ENCODE measurements at regions not wholly inside any gene's neighbourhood (a gene's known extent, or its start where the extent isn't known, plus 50 kb on each side); places are given as distances from the start of the nearest gene placed in this dataset.

- H3K4me1 ChIP-seq = no peaks in the 10 kb centered on the region
- H3K27me3 ChIP-seq = no peaks in the 10 kb centered on the region
- H3K9me3 ChIP-seq = no peaks in the 10 kb centered on the region
- no peak overlapping the region for H3K4me3 ChIP-seq
- no peak overlapping the region for H3K27ac ChIP-seq
- DNase-seq = no peak
- TF ChIP-seq CTCF (IDR thresholded peaks at IDR 0.05) = no peak
- no peak for TF ChIP-seq POLR2A (IDR thresholded peaks at IDR 0.05)
- H3K36me3 ChIP-seq = no peaks in the 10 kb centered on the region
Measured at GRCh38 chr7:25763463-25763860, 388.5 kb upstream of the NFE2L3 start.

GRCh38 chr7:25765110-25765655 lies 386.8 kb upstream of the NFE2L3 start:
- Histone ChIP-seq H3K9me3 (no peaks in the 10 kb centered on the region), H3K4me1 (no peaks in the 10 kb centered on the region), H3K4me3 (no peak overlapping the region), H3K27me3 (no peaks in the 10 kb centered on the region), H3K36me3 (no peaks in the 10 kb centered on the region), H3K27ac (no peak overlapping the region)
- TF ChIP-seq POLR2A (IDR thresholded peaks at IDR 0.05) (no peak), CTCF (IDR thresholded peaks at IDR 0.05) (no peak)
- DNase-seq = no peak

- no peaks in the 10 kb centered on the region for H3K27me3 ChIP-seq
- H3K4me1 ChIP-seq = no peaks in the 10 kb centered on the region
- H3K9me3 ChIP-seq = no peaks in the 10 kb centered on the region
- TF ChIP-seq CTCF (IDR thresholded peaks at IDR 0.05) (no peak), POLR2A (IDR thresholded peaks at IDR 0.05) (no peak)
- H3K36me3 ChIP-seq = no peaks in the 10 kb centered on the region
- no peak overlapping the region for H3K27ac ChIP-seq
- no peak overlapping the region for H3K4me3 ChIP-seq
- DNase-seq = no peak
Measured at GRCh38 chr7:25770235-25770634, 381.8 kb upstream of the NFE2L3 start.

GRCh38 chr7:25770670-25771069 lies 381.3 kb upstream of the NFE2L3 start:
- no peaks in the 10 kb centered on the region for H3K4me1 ChIP-seq
- TF ChIP-seq CTCF (IDR thresholded peaks at IDR 0.05) (no peak), POLR2A (IDR thresholded peaks at IDR 0.05) (no peak)
- no peaks in the 10 kb centered on the region for H3K36me3 ChIP-seq
- H3K4me3 ChIP-seq = no peak overlapping the region
- no peaks in the 10 kb centered on the region for H3K9me3 ChIP-seq
- no peaks in the 10 kb centered on the region for H3K27me3 ChIP-seq
- no peak for DNase-seq
- no peak overlapping the region for H3K27ac ChIP-seq

- no peak for TF ChIP-seq CTCF (IDR thresholded peaks at IDR 0.05)
- no peak for TF ChIP-seq POLR2A (IDR thresholded peaks at IDR 0.05)
- DNase-seq = no peak
Measured at GRCh38 chr7:25771491-25771890, 380.5 kb upstream of the NFE2L3 start.

GRCh38 chr7:25772802-25773201 lies 379.2 kb upstream of the NFE2L3 start:
- no peaks in the 10 kb centered on the region for H3K9me3 ChIP-seq
- H3K27me3 ChIP-seq = no peaks in the 10 kb centered on the region
- no peaks in the 10 kb centered on the region for H3K4me1 ChIP-seq
- H3K27ac ChIP-seq = no peak overlapping the region
- no peaks in the 10 kb centered on the region for H3K36me3 ChIP-seq
- no peak overlapping the region for H3K4me3 ChIP-seq
- TF ChIP-seq POLR2A (IDR thresholded peaks at IDR 0.05) = no peak
- no peak for TF ChIP-seq CTCF (IDR thresholded peaks at IDR 0.05)
- no peak for DNase-seq

More at GRCh38 chr7:25771491-25771890, 380.5 kb upstream of the NFE2L3 start:
- Histone ChIP-seq H3K36me3 (no peaks in the 10 kb centered on the region), H3K27me3 (no peaks in the 10 kb centered on the region), H3K9me3 (no peaks in the 10 kb centered on the region), H3K4me1 (no peaks in the 10 kb centered on the region), H3K4me3 (no peak overlapping the region), H3K27ac (no peak overlapping the region)

Measured in Peyer's patch (tissue), 4 donors.